ENCODE measurements at regions not wholly inside any gene's neighbourhood (a gene's known extent, or its start where the extent isn't known, plus 50 kb on each side); places are given as distances from the start of the nearest gene placed in this dataset.
A peak's percentile ranks its signal among the peaks of the same experiment; 100 is the strongest.

DNA sequence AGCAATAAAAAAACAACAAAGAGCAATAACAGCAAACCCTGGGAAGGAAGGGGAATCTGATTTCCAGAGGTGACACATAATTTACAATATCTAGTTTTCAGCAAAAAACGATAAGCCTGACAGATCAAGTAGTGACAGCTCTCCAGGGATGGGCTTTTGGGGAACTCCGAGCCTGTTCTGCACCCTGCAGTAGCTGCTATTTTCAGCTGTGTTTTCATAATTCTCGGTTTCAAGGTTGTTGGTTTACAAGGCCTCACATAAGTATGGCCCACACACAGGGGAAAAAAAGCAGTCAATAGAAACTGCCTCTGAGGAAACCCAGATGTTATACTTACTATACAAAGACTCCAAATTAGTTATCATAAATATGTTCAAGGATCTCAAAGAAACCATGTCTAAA, 67.7 kb upstream of the CTLA4 start:
- TF ChIP-seq CTCF (IDR thresholded peaks at IDR 0.05; ENCODE audit: low read length, missing control alignments) = no peak
- no peak for DNase-seq (ENCODE audit: low read depth)
- H3K4me3 ChIP-seq (replicated peaks; ENCODE audit: low read depth, low read length) = no peak overlapping the region

- no peak overlapping the region for H3K4me3 ChIP-seq (replicated peaks; ENCODE audit: low read depth, low read length)
- DNase-seq (ENCODE audit: low read depth) = no peak
- no peak for TF ChIP-seq CTCF (IDR thresholded peaks at IDR 0.05; ENCODE audit: low read length, missing control alignments)
These were observed 66.8 kb upstream of the CTLA4 start for GRCh38 chr2:203800783-203801182.

GRCh38 chr2:203802342-203803052, 65.1 kb upstream of the CTLA4 start:
- TF ChIP-seq CTCF (IDR thresholded peaks at IDR 0.05; ENCODE audit: low read length, missing control alignments) = no peak
- DNase-seq (ENCODE audit: low read depth) = peak; percentile 72
- H3K4me3 ChIP-seq (replicated peaks; ENCODE audit: low read depth, low read length) = no peak overlapping the region

DNA sequence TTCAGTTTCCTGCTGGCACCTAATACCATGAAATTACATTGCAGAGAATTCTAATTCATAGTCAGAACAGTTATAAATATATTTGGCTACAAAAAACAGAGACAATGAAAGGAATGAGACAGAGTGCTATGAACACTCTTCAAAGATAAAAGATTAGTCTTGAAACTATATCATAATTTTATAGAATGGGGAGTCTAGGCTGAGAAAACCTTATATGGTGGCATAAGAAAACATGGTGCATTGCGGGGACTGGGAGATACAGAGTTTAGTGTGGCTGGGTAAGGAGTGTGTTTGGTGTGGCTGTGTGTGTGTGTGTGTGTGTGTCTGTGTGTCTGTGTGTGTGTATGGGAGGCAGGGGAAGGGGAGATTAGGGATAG, 64.5 kb upstream of the CTLA4 start:
- no peak overlapping the region for H3K4me3 ChIP-seq (replicated peaks; ENCODE audit: low read depth, low read length)
- DNase-seq (ENCODE audit: low read depth) = no peak
- TF ChIP-seq CTCF (IDR thresholded peaks at IDR 0.05; ENCODE audit: low read length, missing control alignments) = no peak

- DNase-seq (ENCODE audit: low read depth) = peak; percentile 99
- TF ChIP-seq CTCF (IDR thresholded peaks at IDR 0.05; ENCODE audit: low read length, missing control alignments) = no peak
- no peak overlapping the region for H3K4me3 ChIP-seq (replicated peaks; ENCODE audit: low read depth, low read length)
These were observed 63.5 kb upstream of the CTLA4 start for GRCh38 chr2:203804070-203804469.

DNA sequence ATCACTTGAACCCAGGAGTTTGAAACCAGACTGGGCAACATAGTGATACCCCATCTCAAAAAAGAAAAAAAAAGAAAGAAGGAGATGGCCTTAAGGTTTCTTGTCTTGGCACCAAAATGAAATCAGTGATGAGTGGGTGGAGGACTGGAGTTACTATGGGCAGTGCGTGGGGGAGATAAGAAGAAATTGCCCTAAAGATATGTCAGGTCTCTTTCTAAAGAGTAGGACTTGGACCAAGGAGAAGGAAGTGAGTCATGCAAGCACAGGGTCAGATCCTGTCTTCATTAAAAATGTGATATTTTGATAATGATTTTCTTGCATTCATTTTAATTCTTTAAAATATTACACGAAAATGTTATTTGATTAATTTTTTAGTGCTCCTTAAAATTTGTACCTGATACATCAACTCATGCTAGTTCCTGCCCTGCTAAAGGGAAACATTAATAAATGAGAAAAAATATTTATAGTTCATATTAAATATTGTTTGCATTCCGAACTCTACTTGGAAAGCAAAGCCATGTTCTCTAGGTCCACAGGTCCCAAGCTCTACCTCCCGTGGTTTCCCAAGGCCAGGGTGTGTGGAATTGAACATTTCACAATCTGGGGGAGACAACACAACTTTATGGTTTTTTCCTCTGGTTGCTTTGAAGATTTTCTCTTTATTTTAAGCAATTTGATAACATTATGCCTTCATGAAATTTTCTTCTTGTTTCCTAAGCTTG, 62.6 kb upstream of the CTLA4 start:
- DNase-seq (ENCODE audit: low read depth) = peak; percentile 77
- no peak overlapping the region for H3K4me3 ChIP-seq (replicated peaks; ENCODE audit: low read depth, low read length)
- TF ChIP-seq CTCF (IDR thresholded peaks at IDR 0.05; ENCODE audit: low read length, missing control alignments) = no peak

DNA sequence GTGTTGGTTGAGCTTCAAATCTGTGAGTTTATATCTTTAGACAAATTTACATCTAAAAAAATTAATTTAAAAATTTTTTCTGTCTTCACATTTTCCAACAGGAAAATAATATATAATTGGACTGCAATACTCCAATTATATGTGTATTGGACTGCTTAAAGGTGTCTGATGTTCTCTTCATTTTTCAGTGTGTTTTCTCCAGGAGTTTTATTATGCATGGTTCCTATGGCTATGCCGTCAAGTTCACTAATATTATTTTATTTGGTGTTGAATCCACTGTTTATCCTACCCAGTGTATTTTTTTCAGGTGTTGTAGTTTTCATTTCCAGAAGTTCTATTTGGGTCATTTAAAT, 62.1 kb upstream of the CTLA4 start:
- no peak for DNase-seq (ENCODE audit: low read depth)
- no peak overlapping the region for H3K4me3 ChIP-seq (replicated peaks; ENCODE audit: low read depth, low read length)
- no peak for TF ChIP-seq CTCF (IDR thresholded peaks at IDR 0.05; ENCODE audit: low read length, missing control alignments)
